COLO829 (cell line): ENCODE measurements at regions not wholly inside any gene's neighbourhood (a gene's known extent, or its start where the extent isn't known, plus 50 kb on each side); places are given as distances from the start of the nearest gene placed in this dataset.

Experiments
- DNase-seq: peaks from one replicate; pipeline ENCODE4 v3.0.0; 2012; ENCODE audit warnings: low spot score

GRCh38 chr2:183284606-183285005, 160.4 kb downstream of the NUP35 start:
- DNase-seq = peak; percentile 61

DNA sequence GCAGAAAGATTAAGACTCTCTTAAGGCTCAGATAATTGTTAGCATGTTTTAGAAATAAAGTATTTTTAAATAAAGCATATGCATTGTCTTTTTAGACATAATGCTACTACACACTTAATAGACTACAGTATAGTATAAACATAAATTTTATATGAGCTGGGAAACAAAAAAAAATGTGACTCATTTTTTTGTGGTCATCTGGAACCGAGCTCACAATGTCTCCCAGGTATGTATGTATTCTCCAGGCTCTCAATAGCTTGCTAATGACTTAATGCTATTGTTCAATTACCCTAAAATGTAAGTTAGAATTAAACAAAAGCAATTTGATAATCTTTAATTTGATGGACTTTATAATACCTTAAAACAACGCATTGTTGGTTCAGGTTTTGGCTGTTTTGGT, 167.2 kb downstream of the NUP35 start:
- no peak for DNase-seq

DNA sequence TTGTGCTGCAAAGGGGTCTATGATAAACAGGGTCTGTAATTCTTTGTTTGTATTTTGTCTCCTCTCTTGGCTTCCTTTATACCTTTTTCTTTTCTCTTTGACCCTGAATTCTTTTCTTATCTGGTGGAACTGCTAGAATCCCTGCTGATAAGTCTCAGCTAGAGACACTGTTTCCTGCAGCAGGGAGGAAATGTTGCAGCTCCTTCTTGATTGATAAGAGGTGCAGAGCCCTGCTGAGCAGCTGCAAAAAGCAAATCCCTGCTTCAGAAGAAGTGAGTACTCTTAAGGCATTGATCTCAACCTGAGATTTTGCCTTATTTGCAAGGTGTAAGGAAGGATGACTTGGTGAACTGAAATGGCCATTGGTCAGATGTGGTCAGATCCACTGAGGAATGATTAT, 167.8 kb downstream of the NUP35 start:
- no peak for DNase-seq

DNA sequence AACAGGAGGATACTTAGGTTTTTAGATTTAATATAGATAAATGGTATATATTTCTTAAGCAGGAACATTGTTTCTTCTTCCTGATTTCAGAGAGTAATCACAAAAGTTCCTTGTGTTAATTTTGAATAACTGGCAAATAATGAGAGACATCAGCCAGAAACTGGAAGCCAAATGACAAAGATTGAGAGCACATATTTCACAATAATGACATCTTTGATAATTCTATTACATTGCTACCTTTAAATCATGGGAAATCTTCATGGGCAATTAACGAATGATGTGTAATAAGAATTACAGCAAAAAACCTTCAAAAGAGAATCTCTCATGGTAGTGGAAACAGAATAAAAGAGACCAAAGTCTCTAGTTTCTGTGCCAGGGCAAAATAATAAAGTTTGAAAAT, 215.1 kb downstream of the NUP35 start:
- DNase-seq = no peak

DNA sequence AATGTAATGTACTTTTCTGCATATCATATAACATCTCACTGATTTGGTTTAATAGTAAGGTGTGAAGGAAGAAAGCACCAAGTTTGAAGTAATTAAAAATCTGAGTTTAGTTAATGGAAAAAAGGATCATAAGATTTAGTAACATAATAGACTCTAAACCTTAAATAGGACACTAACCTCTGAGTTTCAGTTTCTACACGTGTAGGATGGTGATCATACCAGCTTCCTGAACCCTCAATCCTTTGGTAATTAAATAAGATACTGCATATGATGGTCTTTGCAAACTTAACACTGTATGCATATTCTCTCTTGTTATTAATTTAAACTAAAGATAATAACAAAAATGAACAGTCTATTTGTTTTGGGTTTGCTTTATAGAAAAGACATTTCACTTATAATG, 216.8 kb downstream of the NUP35 start:
- DNase-seq = no peak

GRCh38 chr2:183347969-183348368, 223.7 kb downstream of the NUP35 start:
- no peak for DNase-seq

- no peak for DNase-seq
Observed at GRCh38 chr2:183348492-183348891, 224.2 kb downstream of the NUP35 start.

- DNase-seq = no peak
Observed at GRCh38 chr2:183349091-183349490, 224.8 kb downstream of the NUP35 start.

DNA sequence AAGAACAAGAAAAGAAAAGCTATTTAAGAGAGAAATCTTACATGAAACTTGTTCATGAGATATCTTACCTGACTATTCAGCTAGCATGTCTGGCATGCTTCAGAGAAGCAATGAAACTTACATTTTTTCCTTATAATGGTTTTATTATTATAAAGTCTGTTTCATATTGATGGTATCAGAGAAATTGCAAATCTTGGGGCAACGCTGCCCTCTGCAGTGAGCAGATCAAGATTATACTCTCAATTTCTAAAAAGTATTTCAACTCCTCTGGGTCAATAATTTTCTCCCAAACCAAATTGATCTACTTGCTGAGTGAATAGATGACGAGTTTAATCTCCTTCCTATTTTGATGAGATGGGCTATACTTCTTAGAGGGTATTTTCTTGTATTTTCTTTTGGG, 235.6 kb downstream of the NUP35 start:
- peak; percentile 10 for DNase-seq

- DNase-seq = no peak
Observed at GRCh38 chr2:183371545-183371944, 247.3 kb downstream of the NUP35 start.

DNA sequence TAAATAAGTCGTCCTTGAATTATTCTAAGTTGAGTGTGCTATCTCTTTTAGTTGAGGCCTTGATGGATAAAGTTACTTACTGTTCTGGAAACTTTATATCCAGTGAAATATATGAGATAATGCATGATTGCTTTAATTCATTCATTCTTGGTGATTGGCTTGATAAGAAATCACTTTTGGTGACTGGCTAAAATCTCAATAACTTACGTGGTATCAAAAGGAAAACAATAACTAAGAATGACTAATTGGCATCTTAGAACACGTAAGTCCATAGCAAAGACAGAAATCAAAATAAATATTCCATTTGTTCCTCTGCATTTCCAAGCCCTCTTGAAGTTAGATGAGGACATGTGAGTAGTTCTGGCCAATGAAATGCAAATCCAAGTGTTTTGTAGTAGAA, 251.6 kb downstream of the NUP35 start:
- DNase-seq = no peak

DNA sequence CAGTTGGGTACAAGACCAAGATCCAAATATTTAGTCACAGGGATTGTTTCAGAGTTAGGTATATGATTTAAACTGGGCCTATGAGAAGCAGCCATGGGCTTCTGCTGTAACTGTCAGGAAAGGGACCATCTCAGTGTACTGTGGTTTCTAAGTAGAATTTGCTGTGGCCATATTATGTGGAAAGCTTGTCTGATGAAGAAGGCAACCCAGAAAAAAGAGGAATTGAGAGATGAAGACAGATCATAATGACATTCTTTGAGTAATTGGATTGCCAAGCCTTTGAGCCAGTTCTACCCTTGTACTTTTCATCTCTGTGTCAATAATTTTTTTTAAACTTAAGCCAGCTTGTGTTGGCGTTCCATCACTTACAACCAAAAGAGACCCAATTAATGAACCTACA, 259.6 kb downstream of the NUP35 start:
- DNase-seq = no peak

GRCh38 chr2:183389546-183390080, 265.4 kb downstream of the NUP35 start:
- no peak for DNase-seq

DNA sequence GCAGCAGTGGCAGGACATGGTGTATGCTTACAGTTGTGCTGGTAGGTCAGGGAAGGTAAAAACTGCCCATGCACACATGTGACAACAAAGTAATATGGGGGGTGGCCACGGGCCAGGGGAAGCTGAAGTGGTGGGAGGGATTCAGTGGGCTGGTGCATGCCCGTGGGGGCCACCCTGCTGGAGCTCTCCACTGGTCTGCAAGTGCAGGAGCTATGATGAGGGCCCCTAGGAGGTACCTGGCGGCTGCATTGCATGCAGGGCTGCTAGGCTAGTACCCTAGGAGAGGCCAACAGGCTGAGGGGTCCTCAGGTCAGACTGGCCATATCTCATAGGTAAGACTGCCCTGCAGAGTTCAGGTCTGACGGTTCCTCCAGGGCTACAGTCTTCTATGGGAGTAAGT, 265.9 kb downstream of the NUP35 start:
- no peak for DNase-seq

DNA sequence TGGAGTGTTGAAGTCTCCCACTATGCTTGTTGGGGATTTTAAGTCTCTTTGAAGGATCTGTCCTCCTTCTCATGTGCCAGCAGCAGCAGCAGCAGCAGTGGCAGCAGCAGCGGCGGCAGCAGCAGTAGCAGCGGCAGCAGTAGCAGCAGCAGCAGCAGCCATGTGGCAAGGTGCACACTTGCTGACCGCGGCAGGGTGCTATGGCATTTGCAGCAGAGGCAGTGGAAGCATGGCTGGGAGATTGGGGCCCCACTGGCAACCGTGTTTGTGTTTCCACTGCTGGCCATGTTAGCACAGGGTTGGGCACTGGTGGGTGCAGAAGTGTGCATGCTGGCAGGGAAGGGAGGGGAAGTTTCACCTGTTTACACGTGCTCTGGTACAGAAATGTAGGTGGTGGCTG, 280.1 kb downstream of the NUP35 start:
- no peak for DNase-seq

DNA sequence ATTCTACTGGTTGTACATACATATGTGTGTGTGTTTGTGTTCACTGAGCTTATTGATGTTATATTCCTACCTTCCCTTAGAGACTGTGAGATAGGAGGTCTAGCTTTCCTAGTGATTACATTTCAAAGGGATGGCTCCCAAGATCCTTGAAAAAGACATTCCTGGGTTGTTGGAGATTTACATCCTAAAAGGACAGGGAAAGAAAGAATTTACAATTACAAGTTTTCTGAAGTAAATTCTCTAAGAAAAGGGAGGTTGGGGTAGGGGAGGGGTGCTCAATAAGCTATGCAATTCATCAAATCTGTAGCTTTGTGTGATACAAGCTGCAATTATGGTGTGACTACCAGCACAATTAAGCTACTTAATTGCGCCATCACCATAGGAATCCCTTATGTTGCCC, 284.3 kb downstream of the NUP35 start:
- no peak for DNase-seq

- DNase-seq = no peak
Observed at GRCh38 chr2:183409662-183410061, 285.4 kb downstream of the NUP35 start.

GRCh38 chr2:183416753-183417152, 292.5 kb downstream of the NUP35 start:
- no peak for DNase-seq

- DNase-seq = no peak
Observed at GRCh38 chr2:183426825-183427224, 302.6 kb downstream of the NUP35 start.

DNA sequence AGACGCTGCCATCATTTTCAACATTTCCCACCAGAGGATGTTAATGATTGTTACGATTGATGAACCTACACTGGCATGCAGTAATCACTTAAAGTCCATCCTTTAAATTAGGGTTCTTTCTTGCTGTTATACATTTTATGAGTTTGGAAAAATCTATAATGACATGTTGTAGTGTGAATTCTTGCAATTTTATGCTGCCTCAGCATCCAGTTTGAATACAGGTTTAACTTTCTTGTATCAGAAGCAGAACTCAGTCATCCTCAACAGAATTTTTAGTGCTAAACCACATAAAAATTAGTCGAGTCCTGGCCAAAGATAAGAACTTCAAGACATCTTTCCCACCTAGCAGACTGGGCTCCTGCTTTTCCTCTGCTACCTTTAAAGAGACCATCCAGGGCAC, 303.3 kb downstream of the NUP35 start:
- no peak for DNase-seq

DNA sequence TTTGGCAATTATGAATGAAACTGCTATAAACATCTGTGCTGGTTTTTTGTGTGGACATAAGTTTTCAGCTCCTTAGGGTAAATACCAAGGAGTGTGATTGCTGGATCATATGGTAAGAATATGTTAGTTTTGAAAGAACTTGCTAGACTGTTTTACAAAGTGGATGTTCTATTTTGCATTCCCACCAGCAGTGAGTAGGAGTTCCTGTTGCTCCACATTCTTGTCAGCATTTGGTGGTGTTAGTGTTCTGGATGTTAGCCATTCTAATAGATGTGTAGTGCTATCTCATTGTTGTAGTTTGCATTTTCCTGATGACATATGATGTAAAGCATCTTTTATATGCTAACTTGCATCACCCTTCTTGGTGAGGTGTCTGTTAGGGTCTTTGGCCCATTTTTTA, 304.6 kb downstream of the NUP35 start:
- DNase-seq = no peak

GRCh38 chr2:183438541-183438940, 314.3 kb downstream of the NUP35 start:
- no peak for DNase-seq

DNA sequence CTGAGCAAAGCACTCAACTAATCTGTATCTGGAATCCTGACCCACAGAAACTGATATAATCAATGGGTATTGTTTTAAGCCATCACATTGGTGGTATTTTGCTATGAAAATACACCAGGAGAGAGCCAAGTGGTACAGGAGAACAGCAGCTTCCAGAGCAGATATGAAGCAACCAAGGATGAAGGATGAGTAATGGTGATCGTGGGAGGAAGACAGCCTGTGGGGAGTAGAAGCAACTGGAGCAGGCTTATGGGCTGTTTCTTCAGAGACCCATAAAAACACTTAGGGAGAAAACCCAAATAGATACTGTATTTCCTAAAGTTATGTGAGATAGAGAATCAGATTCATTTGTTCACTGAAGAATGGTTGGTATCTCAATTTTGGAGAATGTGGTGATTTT, 330.8 kb downstream of the NUP35 start:
- no peak for DNase-seq

DNA sequence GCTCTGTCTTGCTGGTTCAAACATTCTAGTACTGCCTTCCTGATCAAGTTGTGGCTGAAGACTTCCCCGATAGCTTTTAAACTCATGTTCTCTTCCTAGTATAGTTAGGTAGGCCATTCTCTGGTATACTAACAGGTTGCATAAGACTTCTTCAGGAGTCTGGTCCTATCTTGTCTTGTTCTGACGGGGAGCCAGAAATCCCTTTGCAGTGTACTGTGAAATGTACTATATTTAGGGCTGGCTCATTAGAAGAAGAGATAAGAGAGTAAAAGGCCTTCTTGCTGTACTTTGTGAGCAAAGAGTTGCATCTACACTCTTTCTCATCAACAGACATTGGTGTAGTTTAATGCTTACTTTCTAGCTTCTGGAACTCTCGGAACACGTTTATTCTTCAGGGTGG, 331.9 kb downstream of the NUP35 start:
- no peak for DNase-seq

DNA sequence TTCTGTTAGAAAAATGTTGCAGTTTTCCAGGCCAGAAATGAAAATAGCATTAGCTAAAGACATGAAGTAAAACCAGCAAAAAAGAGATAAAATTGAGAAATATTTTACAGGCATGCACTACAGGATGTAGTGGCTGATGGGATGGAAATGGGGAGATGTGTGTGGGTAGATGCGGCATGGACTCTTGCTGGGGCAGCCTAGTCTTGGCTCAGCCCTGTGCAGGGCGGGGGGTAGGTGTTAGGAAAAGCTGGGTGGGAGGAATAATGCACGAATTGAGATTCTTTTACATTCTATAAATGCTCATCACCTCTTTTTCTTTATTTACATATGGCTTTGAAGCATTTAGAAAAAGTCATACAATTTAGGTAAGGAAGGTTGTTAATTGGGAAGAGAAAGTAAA, 334.2 kb downstream of the NUP35 start:
- DNase-seq = no peak
